CD8-positive, alpha-beta memory T cell (primary cell): ENCODE measurements at regions not wholly inside any gene's neighbourhood (a gene's known extent, or its start where the extent isn't known, plus 50 kb on each side); places are given as distances from the start of the nearest gene placed in this dataset.
A peak's percentile ranks its signal among the peaks of the same experiment; 100 is the strongest.

Experiments used
- CTCF ChIA-PET: fragments of 350-600 bp; sonication (Branson Sonifier 250); formaldehyde crosslinking; loops from one replicate; lab custom pipeline; 2021; ENCODE audit warnings: antibody characterized with exemption; lab: Charles Lee
- POLR2A ChIA-PET: fragments of 350-600 bp; sonication (Branson Sonifier 250); formaldehyde crosslinking; loops from one replicate; lab custom pipeline; 2021; ENCODE audit warnings: antibody characterized with exemption; lab: Charles Lee
- DNase-seq, 5 donors: peaks; one replicate each; pipeline versions ENCODE4 v3.0.0 to v3.0.0-alpha.2; 2020 to 2022; ENCODE audit warnings: mixed read lengths in 1 of 5
- H3K27ac ChIP-seq: one replicate; pipeline ENCODE4 v1.7.0; 2013; ENCODE audit warnings: low read depth, mild to moderate bottlenecking, low read length, moderate library complexity
- H3K27me3 ChIP-seq: 2 replicates; pipeline ENCODE4 v1.7.0; 2013; ENCODE audit warnings: low read length, mild to moderate bottlenecking; ENCODE audit not compliant: insufficient read depth, poor library complexity, severe bottlenecking
- H3K36me3 ChIP-seq: 2 replicates; pipeline ENCODE4 v1.7.0; 2013; ENCODE audit warnings: mild to moderate bottlenecking, low read length, moderate library complexity; ENCODE audit not compliant: insufficient read depth
- H3K4me1 ChIP-seq: 2 replicates; pipeline ENCODE4 v1.7.0; 2013; ENCODE audit warnings: mild to moderate bottlenecking, low read length, moderate library complexity; ENCODE audit not compliant: insufficient read depth
- H3K4me3 ChIP-seq: 2 replicates; pipeline ENCODE4 v1.7.0; 2013; ENCODE audit warnings: mild to moderate bottlenecking, low read length
- H3K9me3 ChIP-seq: 2 replicates; pipeline ENCODE4 v1.7.0; 2013; ENCODE audit warnings: mild to moderate bottlenecking, low read length
- H3K27ac Mint-ChIP-seq, 8 donors: one replicate each; pipeline ENCODE4 v1.8.0; 2020 to 2021; ENCODE audit warnings: mixed read lengths in 8 of 8, mild to moderate bottlenecking in 6 of 8, inconsistent platforms in 3 of 8, moderate library complexity in 3 of 8
- H3K27me3 Mint-ChIP-seq, 2 donors: one replicate each; pipeline ENCODE4 v1.8.0; 2020 to 2021; ENCODE audit warnings: mixed read lengths in 2 of 2, mild to moderate bottlenecking in 1 of 2, moderate library complexity in 1 of 2
- H3K36me3 Mint-ChIP-seq, 3 donors: one replicate each; pipeline ENCODE4 v1.8.0; 2020 to 2021; ENCODE audit warnings: mixed read lengths in 3 of 3, inconsistent platforms in 1 of 3, mild to moderate bottlenecking in 1 of 3
- H3K4me1 Mint-ChIP-seq, 3 donors: one replicate each; pipeline ENCODE4 v1.8.0; 2020 to 2021; ENCODE audit warnings: mixed read lengths in 3 of 3, inconsistent platforms in 1 of 3, mild to moderate bottlenecking in 1 of 3
- H3K4me3 Mint-ChIP-seq, 7 donors: one replicate each; pipeline ENCODE4 v1.8.0; 2020 to 2021; ENCODE audit warnings: mixed read lengths in 7 of 7, mild to moderate bottlenecking in 6 of 7, moderate library complexity in 4 of 7, inconsistent platforms in 2 of 7
- H3K9me3 Mint-ChIP-seq, 5 donors: one replicate each; pipeline ENCODE4 v1.8.0; 2020 to 2022; ENCODE audit warnings: mixed read lengths in 5 of 5, mild to moderate bottlenecking in 3 of 5, moderate library complexity in 2 of 5, inconsistent platforms in 1 of 5

DNA sequence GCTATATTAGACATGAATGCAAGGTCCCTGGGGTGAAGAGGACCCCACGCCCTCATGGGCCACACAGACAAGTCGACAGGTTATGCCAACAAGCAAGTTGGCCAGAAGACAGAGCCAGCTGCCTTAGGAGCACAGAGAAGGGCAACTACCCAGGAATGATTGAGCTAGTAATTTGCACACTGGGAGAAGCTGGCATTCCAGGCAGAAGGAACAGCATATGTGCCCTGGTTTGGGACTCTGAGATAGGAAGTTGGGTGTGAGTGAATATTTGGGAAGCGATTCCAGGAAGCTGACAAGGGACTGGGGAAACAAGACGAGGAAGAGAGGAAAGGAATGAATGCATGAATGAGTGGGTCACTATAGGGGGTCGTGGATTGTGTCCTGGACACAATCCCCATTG, 203.7 kb upstream of the CDH5 start:
- Mint-ChIP-seq H3K27me3 (peaks cover 9 to 12% of the 10 kb centered on the region in 2 donors), H3K36me3 (no peaks in the 10 kb centered on the region), H3K27ac (peak overlapping the region in 2 of 8 donors; percentile 0 to 79), H3K4me1 (no peaks in the 10 kb centered on the region), H3K9me3 (no peaks in the 10 kb centered on the region), H3K4me3 (no peak overlapping the region)
- no peak overlapping the region for H3K27ac ChIP-seq
- CTCF ChIA-PET, result no interaction called here
- DNase-seq, result no peak
- POLR2A ChIA-PET, result no interaction called here
- no peaks in the 10 kb centered on the region for H3K27me3 ChIP-seq
- no peaks in the 10 kb centered on the region for H3K36me3 ChIP-seq
- no peaks in the 10 kb centered on the region for H3K9me3 ChIP-seq
- H3K4me1 ChIP-seq, result no peaks in the 10 kb centered on the region
- no peak overlapping the region for H3K4me3 ChIP-seq

GRCh38 chr16:66161942-66162341, 204.5 kb upstream of the CDH5 start:
- H3K9me3 Mint-ChIP-seq, result no peaks in the 10 kb centered on the region
- peaks cover 4 to 8% of the 10 kb centered on the region in 2 donors for H3K27me3 Mint-ChIP-seq
- DNase-seq, result no peak
- no peaks in the 10 kb centered on the region for H3K9me3 ChIP-seq
- no peaks in the 10 kb centered on the region for H3K27me3 ChIP-seq
- CTCF ChIA-PET, result no interaction called here
- no peak overlapping the region for H3K27ac ChIP-seq
- H3K4me3 Mint-ChIP-seq, result no peak overlapping the region
- no peaks in the 10 kb centered on the region for H3K36me3 ChIP-seq
- no peaks in the 10 kb centered on the region for H3K4me1 ChIP-seq
- H3K4me3 ChIP-seq, result no peak overlapping the region
- no peak overlapping the region for H3K27ac Mint-ChIP-seq
- no peaks in the 10 kb centered on the region for H3K36me3 Mint-ChIP-seq
- no peaks in the 10 kb centered on the region for H3K4me1 Mint-ChIP-seq
- POLR2A ChIA-PET, result no interaction called here

- Histone ChIP-seq H3K4me3 (no peak overlapping the region), H3K4me1 (no peaks in the 10 kb centered on the region), H3K36me3 (no peaks in the 10 kb centered on the region), H3K9me3 (no peaks in the 10 kb centered on the region), H3K27ac (no peak overlapping the region), H3K27me3 (peaks cover 3% of the 10 kb centered on the region)
- CTCF ChIA-PET, result no interaction called here
- no peak overlapping the region for H3K4me3 Mint-ChIP-seq
- no peak for DNase-seq
- peaks cover 4% of the 10 kb centered on the region in 2 donors for H3K27me3 Mint-ChIP-seq
- peaks cover 0 to 3% (median 0%) of the 10 kb centered on the region in 5 donors for H3K9me3 Mint-ChIP-seq
- H3K27ac Mint-ChIP-seq, result peak overlapping the region in 1 of 8 donors; percentile 67
- POLR2A ChIA-PET, result no interaction called here
- no peaks in the 10 kb centered on the region for H3K36me3 Mint-ChIP-seq
- no peaks in the 10 kb centered on the region for H3K4me1 Mint-ChIP-seq
Observed at GRCh38 chr16:66161269-66161668, 205.2 kb upstream of the CDH5 start.

- Histone ChIP-seq H3K36me3 (no peaks in the 10 kb centered on the region), H3K4me1 (no peaks in the 10 kb centered on the region), H3K27ac (no peak overlapping the region), H3K4me3 (no peak overlapping the region), H3K9me3 (no peaks in the 10 kb centered on the region), H3K27me3 (peaks cover 3% of the 10 kb centered on the region)
- CTCF ChIA-PET, result no interaction called here
- DNase-seq, result no peak
- Mint-ChIP-seq H3K27ac (peak overlapping the region in 1 of 8 donors; percentile 1), H3K36me3 (no peaks in the 10 kb centered on the region), H3K4me1 (no peaks in the 10 kb centered on the region), H3K27me3 (peaks cover 4 to 8% of the 10 kb centered on the region in 2 donors), H3K4me3 (no peak overlapping the region), H3K9me3 (peaks cover 0 to 3% (median 0%) of the 10 kb centered on the region in 5 donors)
- POLR2A ChIA-PET, result no interaction called here
Observed at GRCh38 chr16:66159987-66160386, 206.5 kb upstream of the CDH5 start.

DNA sequence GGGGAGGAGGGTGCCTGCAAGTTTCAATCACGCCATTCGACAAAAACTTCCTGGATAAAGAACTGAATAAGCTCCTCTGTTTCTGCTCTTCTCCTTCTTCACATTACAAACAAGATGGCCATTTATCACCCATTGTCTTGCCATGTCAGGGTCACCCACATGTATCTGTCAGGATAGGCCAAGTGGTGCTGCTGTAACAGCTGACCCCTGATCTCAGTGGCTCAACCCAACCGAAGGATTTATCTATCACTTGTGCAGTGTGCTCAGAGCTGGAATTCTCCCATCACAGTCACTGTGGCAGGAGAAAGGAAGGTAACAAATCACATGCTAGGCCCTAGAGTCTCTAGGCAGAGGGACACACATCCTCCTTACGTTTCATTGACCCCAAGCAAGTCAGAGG, 210.0 kb upstream of the CDH5 start:
- Histone ChIP-seq H3K9me3 (no peaks in the 10 kb centered on the region), H3K4me1 (no peaks in the 10 kb centered on the region), H3K27ac (no peak overlapping the region), H3K36me3 (no peaks in the 10 kb centered on the region), H3K27me3 (peaks cover 3% of the 10 kb centered on the region), H3K4me3 (no peak overlapping the region)
- DNase-seq, result no peak
- H3K27ac Mint-ChIP-seq, result peak overlapping the region in 1 of 8 donors; percentile 58
- CTCF ChIA-PET, result no interaction called here
- no peak overlapping the region for H3K4me3 Mint-ChIP-seq
- H3K4me1 Mint-ChIP-seq, result no peaks in the 10 kb centered on the region
- peaks cover 0 to 3% (median 0%) of the 10 kb centered on the region in 5 donors for H3K9me3 Mint-ChIP-seq
- peaks cover 5 to 9% of the 10 kb centered on the region in 2 donors for H3K27me3 Mint-ChIP-seq
- POLR2A ChIA-PET, result no interaction called here
- H3K36me3 Mint-ChIP-seq, result no peaks in the 10 kb centered on the region

DNA sequence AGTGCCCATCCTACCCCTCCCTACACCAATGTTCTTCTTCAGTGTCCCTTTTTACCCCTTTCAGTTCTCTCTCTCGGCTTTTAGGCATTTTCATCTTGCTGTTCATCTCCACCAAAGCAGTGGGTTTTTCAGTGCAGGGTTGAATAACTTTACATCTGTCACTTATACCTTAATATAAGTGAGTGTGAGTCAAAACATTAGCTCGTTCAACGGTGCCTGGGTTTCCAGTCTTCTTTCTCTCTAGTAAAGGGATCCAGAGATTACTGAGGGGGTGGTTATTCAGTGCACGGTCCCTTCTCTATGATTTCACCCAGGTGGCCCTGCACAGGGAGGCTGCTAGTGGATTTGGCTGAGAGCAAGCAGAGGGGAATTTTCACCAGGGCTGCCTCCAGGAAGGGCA, 210.6 kb upstream of the CDH5 start:
- Histone ChIP-seq H3K4me1 (no peaks in the 10 kb centered on the region), H3K4me3 (no peak overlapping the region), H3K27me3 (peaks cover 3% of the 10 kb centered on the region), H3K27ac (no peak overlapping the region), H3K36me3 (no peaks in the 10 kb centered on the region), H3K9me3 (no peaks in the 10 kb centered on the region)
- DNase-seq, result no peak
- peaks cover 0 to 3% (median 0%) of the 10 kb centered on the region in 5 donors for H3K9me3 Mint-ChIP-seq
- no peaks in the 10 kb centered on the region for H3K36me3 Mint-ChIP-seq
- H3K4me1 Mint-ChIP-seq, result peaks cover 0 to 4% (median 2%) of the 10 kb centered on the region in 3 donors
- H3K27me3 Mint-ChIP-seq, result peaks cover 5 to 9% of the 10 kb centered on the region in 2 donors
- peak overlapping the region in 1 of 8 donors; percentile 26 for H3K27ac Mint-ChIP-seq
- peak overlapping the region in 1 of 7 donors; percentile 58 for H3K4me3 Mint-ChIP-seq
- CTCF ChIA-PET, result no interaction called here
- POLR2A ChIA-PET, result no interaction called here

- no peak for DNase-seq
- POLR2A ChIA-PET, result no interaction called here
- CTCF ChIA-PET, result no interaction called here
- H3K4me1 ChIP-seq, result no peaks in the 10 kb centered on the region
- Mint-ChIP-seq H3K9me3 (peaks cover 0 to 3% (median 0%) of the 10 kb centered on the region in 5 donors), H3K27me3 (peaks cover 3 to 14% of the 10 kb centered on the region in 2 donors), H3K4me3 (no peak overlapping the region), H3K36me3 (no peaks in the 10 kb centered on the region), H3K27ac (peak overlapping the region in 1 of 8 donors; percentile 33), H3K4me1 (peaks cover 0 to 9% (median 4%) of the 10 kb centered on the region in 3 donors)
- peaks cover 3% of the 10 kb centered on the region for H3K27me3 ChIP-seq
- no peak overlapping the region for H3K27ac ChIP-seq
- no peaks in the 10 kb centered on the region for H3K36me3 ChIP-seq
- no peak overlapping the region for H3K4me3 ChIP-seq
- H3K9me3 ChIP-seq, result no peaks in the 10 kb centered on the region
Observed at GRCh38 chr16:66154801-66155200, 211.7 kb upstream of the CDH5 start.

DNA sequence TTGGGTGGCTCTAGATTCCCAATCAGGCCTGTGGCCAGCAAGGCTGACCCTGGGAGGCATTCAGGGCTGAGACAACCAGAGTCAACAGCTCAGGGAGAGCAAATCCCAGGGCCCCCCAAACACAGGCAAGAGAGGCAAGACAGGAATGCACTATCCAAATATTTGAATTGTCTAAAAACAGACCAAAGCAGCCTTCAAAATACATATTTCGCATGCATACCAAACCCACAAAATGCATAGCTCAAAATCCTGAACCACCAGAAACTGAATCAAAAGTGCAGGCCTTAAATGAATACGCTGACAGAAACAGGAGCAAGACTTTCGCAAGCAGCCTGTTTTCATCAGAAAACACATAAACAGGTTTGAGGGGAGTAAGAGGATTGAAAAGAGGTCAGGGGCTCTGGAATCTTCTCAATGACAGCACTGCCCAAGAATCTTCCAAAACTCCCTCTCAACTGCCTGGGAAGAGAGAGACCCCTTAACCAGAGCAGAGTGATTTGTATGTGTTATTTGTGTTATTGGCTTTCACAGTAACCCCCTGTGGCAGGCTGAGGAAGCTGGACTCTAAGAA, 213.6 kb upstream of the CDH5 start:
- ChIA-PET POLR2A (no interaction called here), CTCF (no interaction called here)
- no peak for DNase-seq
- Histone ChIP-seq H3K9me3 (no peaks in the 10 kb centered on the region), H3K27me3 (peaks cover 3% of the 10 kb centered on the region), H3K27ac (no peak overlapping the region), H3K36me3 (no peaks in the 10 kb centered on the region), H3K4me1 (no peaks in the 10 kb centered on the region), H3K4me3 (no peak overlapping the region)
- H3K27ac Mint-ChIP-seq, result peak overlapping the region in 1 of 8 donors; percentile 61
- H3K4me1 Mint-ChIP-seq, result peaks cover 0 to 9% (median 4%) of the 10 kb centered on the region in 3 donors
- peaks cover 0 to 3% (median 0%) of the 10 kb centered on the region in 5 donors for H3K9me3 Mint-ChIP-seq
- no peaks in the 10 kb centered on the region for H3K36me3 Mint-ChIP-seq
- H3K27me3 Mint-ChIP-seq, result peaks cover 3 to 19% of the 10 kb centered on the region in 2 donors
- no peak overlapping the region for H3K4me3 Mint-ChIP-seq
